GM21576 (cell line): ENCODE measurements at regions not wholly inside any gene's neighbourhood (a gene's known extent, or its start where the extent isn't known, plus 50 kb on each side); places are given as distances from the start of the nearest gene placed in this dataset.

ENCODE experiments used
- ATAC-seq: cut with Tn5 transposase; IDR thresholded peaks from one replicate; pipeline ENCODE4 v1.9.1; 2021; ENCODE audit warnings: mild to moderate bottlenecking, moderate library complexity; ENCODE audit not compliant: unreplicated experiment

GRCh38 chr5:85813146-85813545 is 804.6 kb upstream of the COX7C start:
- no peak for ATAC-seq

GRCh38 chr5:85814596-85814995 is 803.1 kb upstream of the COX7C start:
- ATAC-seq = no peak

- ATAC-seq = no peak
Measured at GRCh38 chr5:85823462-85824426, 794.0 kb upstream of the COX7C start.

GRCh38 chr5:85838781-85839180 is 779.0 kb upstream of the COX7C start:
- ATAC-seq = no peak

GRCh38 chr5:85841653-85842052 is 776.1 kb upstream of the COX7C start:
- ATAC-seq = no peak

- no peak for ATAC-seq
Measured at GRCh38 chr5:85843535-85843934, 774.2 kb upstream of the COX7C start.

GRCh38 chr5:85849411-85849810 is 768.3 kb upstream of the COX7C start:
- no peak for ATAC-seq

- ATAC-seq = no peak
Measured at GRCh38 chr5:85865296-85865695, 752.4 kb upstream of the COX7C start.

- no peak for ATAC-seq
Measured at GRCh38 chr5:85868070-85868469, 749.7 kb upstream of the COX7C start.

- ATAC-seq = no peak
Measured at GRCh38 chr5:85893996-85894395, 723.7 kb upstream of the COX7C start.

GRCh38 chr5:85896514-85896913 is 721.2 kb upstream of the COX7C start:
- no peak for ATAC-seq

- no peak for ATAC-seq
Measured at GRCh38 chr5:85906460-85906859, 711.3 kb upstream of the COX7C start.

- no peak for ATAC-seq
Measured at GRCh38 chr5:85910335-85910734, 707.4 kb upstream of the COX7C start.

GRCh38 chr5:85920984-85921383 is 696.8 kb upstream of the COX7C start:
- no peak for ATAC-seq

GRCh38 chr5:85921590-85921989 is 696.2 kb upstream of the COX7C start:
- ATAC-seq = no peak

GRCh38 chr5:85927632-85928031 is 690.1 kb upstream of the COX7C start:
- no peak for ATAC-seq

GRCh38 chr5:85929713-85930112 is 688.0 kb upstream of the COX7C start:
- ATAC-seq = no peak

GRCh38 chr5:85931220-85931619 is 686.5 kb upstream of the COX7C start:
- ATAC-seq = no peak

GRCh38 chr5:85938201-85938600 is 679.5 kb upstream of the COX7C start:
- ATAC-seq = no peak

GRCh38 chr5:85951707-85952210 is 666.0 kb upstream of the COX7C start:
- no peak for ATAC-seq

GRCh38 chr5:85952680-85953079 is 665.1 kb upstream of the COX7C start:
- ATAC-seq = no peak

GRCh38 chr5:85967681-85968080 is 650.1 kb upstream of the COX7C start:
- ATAC-seq = no peak
